NCI-H446 (cell line): ENCODE measurements at regions not wholly inside any gene's neighbourhood (a gene's known extent, or its start where the extent isn't known, plus 50 kb on each side); places are given as distances from the start of the nearest gene placed in this dataset.

ENCODE experiments used
- DNase-seq, 2 experiments: peaks; one replicate each; lab custom pipeline; 2025; lab: John Stamatoyannopoulos, UW

- no peak for DNase-seq
Measured at GRCh38 chr10:129078346-129078745, 388.7 kb upstream of the MGMT start.

- DNase-seq, result no peak
Measured at GRCh38 chr10:129078746-129079145, 388.3 kb upstream of the MGMT start.

GRCh38 chr10:129079705-129080104, 387.3 kb upstream of the MGMT start:
- no peak for DNase-seq

- DNase-seq, result no peak
Measured at GRCh38 chr10:129085811-129086210, 381.2 kb upstream of the MGMT start.

GRCh38 chr10:129089341-129089740, 377.7 kb upstream of the MGMT start:
- no peak for DNase-seq

- no peak for DNase-seq
Measured at GRCh38 chr10:129090165-129090564, 376.9 kb upstream of the MGMT start.

GRCh38 chr10:129090618-129091366, 376.2 kb upstream of the MGMT start:
- DNase-seq, result no peak

GRCh38 chr10:129093641-129094040, 373.4 kb upstream of the MGMT start:
- DNase-seq, result no peak

- no peak for DNase-seq
Measured at GRCh38 chr10:129094233-129094632, 372.8 kb upstream of the MGMT start.

- DNase-seq, result no peak
Measured at GRCh38 chr10:129094861-129095260, 372.2 kb upstream of the MGMT start.

- no peak for DNase-seq
Measured at GRCh38 chr10:129095680-129096064, 371.4 kb upstream of the MGMT start.

- DNase-seq, result peak in 1 of 2 experiments; percentile 14
Measured at GRCh38 chr10:129096065-129096984, 370.7 kb upstream of the MGMT start.

- no peak for DNase-seq
Measured at GRCh38 chr10:129097776-129098330, 369.2 kb upstream of the MGMT start.

GRCh38 chr10:129098517-129098916, 368.5 kb upstream of the MGMT start:
- DNase-seq, result no peak

GRCh38 chr10:129099486-129099885, 367.6 kb upstream of the MGMT start:
- no peak for DNase-seq

GRCh38 chr10:129099992-129100391, 367.0 kb upstream of the MGMT start:
- no peak for DNase-seq

- no peak for DNase-seq
Measured at GRCh38 chr10:129101232-129101980, 365.6 kb upstream of the MGMT start.

GRCh38 chr10:129102906-129103693, 363.9 kb upstream of the MGMT start:
- no peak for DNase-seq

GRCh38 chr10:129104266-129105045, 362.6 kb upstream of the MGMT start:
- no peak for DNase-seq

GRCh38 chr10:129105266-129105665, 361.8 kb upstream of the MGMT start:
- no peak for DNase-seq
